MM.1S (cell line): ENCODE measurements at regions not wholly inside any gene's neighbourhood (a gene's known extent, or its start where the extent isn't known, plus 50 kb on each side); places are given as distances from the start of the nearest gene placed in this dataset.

ENCODE experiments used
- CTCF ChIP-seq: fragments of 300-600 bp; sonication (generic); IDR thresholded peaks from 2 replicates; pipeline ENCODE4 v1.5.1; 2016; ENCODE audit warnings: antibody characterized with exemption, low read length, mixed read lengths
- EZH2 ChIP-seq: fragments of 300-600 bp; sonication (generic); optimal IDR thresholded peaks from 2 replicates; pipeline ENCODE3; 2017; ENCODE audit warnings: low read depth, mild to moderate bottlenecking, antibody characterized with exemption, low read length, mixed read lengths
- EZH2phosphoT487 ChIP-seq: fragments of 300-600 bp; sonication (generic); IDR thresholded peaks from 2 replicates; pipeline ENCODE4 v1.6.1; 2018; ENCODE audit warnings: antibody characterized with exemption, low read length

GRCh38 chr4:83212041-83212851 lies 72.4 kb downstream of the COQ2 start:
- TF ChIP-seq CTCF: no peak
- no peak for TF ChIP-seq EZH2
- no peak for TF ChIP-seq EZH2phosphoT487
